Stimulated activated naive CD8-positive, alpha-beta T cell treated with anti-CD3 and anti-CD28 coated beads, Interleukin-15, Interleukin-2, amounts not matched to agents 100 ng/mL and 50 ng/mL, for 24 hours (primary cell): ENCODE measurements at regions not wholly inside any gene's neighbourhood (a gene's known extent, or its start where the extent isn't known, plus 50 kb on each side); places are given as distances from the start of the nearest gene placed in this dataset.

Source experiments
- H3K27ac Mint-ChIP-seq: one replicate; pipeline ENCODE4 v1.8.0; 2021; ENCODE audit warnings: mild to moderate bottlenecking, mixed read lengths
- H3K27me3 Mint-ChIP-seq: one replicate; pipeline ENCODE4 v1.8.0; 2021; ENCODE audit warnings: mixed read lengths
- H3K36me3 Mint-ChIP-seq: one replicate; pipeline ENCODE4 v1.8.0; 2021; ENCODE audit warnings: low read depth, mixed read lengths
- H3K4me1 Mint-ChIP-seq: one replicate; pipeline ENCODE4 v1.8.0; 2021; ENCODE audit warnings: low read depth, mixed read lengths
- H3K4me3 Mint-ChIP-seq: one replicate; pipeline ENCODE4 v1.8.0; 2021; ENCODE audit warnings: mild to moderate bottlenecking, mixed read lengths
- H3K9me3 Mint-ChIP-seq: one replicate; pipeline ENCODE4 v1.8.0; 2021; ENCODE audit warnings: mixed read lengths

DNA sequence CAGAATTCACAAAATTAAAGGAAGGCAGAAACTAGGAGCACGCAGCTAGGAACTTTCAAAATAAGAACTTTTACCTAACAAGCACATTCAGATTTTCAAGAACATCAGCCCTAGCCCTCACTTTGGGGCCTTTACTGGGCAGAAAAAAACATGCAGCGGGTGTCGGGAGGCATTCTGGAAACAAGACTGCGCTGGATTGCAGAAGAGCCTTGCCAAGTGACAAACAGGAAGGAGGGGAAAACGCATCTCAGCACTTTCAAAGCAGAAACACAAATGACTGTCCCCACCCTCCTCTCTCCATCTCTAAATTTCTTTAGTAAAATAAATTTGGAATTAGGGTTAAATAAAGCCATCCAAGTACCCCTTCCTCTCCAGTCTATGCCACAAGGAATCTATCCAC is 74.6 kb upstream of the RREB1 start:
- Mint-ChIP-seq H3K9me3 (no peaks in the 10 kb centered on the region), H3K36me3 (no peaks in the 10 kb centered on the region), H3K27me3 (peaks cover 2% of the 10 kb centered on the region), H3K4me1 (peaks cover 4% of the 10 kb centered on the region), H3K4me3 (no peak overlapping the region), H3K27ac (no peak overlapping the region)

DNA sequence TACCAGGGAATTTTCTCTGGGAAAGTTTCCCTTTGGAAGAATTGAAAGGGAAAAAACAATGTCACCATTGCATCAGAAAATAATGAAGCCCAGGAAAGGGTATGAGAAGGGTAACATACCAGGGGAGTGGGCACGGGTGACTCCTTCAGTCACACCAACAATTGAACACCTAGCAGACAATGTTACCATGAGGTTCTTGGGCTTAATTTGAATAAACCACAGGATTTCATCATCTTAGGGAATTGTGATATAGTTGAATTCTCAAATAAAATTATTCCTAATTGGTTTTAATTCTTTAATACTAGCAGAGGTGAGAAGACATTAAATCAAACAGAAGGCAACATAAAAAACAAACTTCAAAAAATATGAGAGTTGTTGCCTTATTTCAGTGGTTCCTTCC is 73.7 kb upstream of the RREB1 start:
- H3K27me3 Mint-ChIP-seq = no peaks in the 10 kb centered on the region
- H3K4me3 Mint-ChIP-seq = no peak overlapping the region
- peaks cover 4% of the 10 kb centered on the region for H3K4me1 Mint-ChIP-seq
- no peaks in the 10 kb centered on the region for H3K36me3 Mint-ChIP-seq
- no peak overlapping the region for H3K27ac Mint-ChIP-seq
- no peaks in the 10 kb centered on the region for H3K9me3 Mint-ChIP-seq

DNA sequence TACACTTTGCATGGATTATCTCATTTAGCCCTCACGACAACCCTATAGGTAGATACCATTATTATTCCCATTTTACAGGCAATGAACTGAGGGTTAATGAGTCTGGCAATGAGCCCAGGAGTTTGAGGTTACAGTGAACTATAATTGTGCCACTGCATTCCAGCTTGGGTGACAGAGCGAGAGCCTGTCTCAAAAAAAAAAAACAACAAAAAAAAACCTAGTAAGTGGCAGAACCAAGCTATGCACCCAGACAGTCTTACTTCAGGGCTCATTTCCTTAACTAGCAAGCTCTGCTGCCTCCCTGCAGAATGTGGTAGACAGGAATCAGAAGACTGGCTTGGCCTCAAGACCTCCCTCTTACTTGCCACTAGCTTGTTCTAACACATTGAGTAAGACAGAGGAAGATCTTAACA is 71.9 kb upstream of the RREB1 start:
- H3K36me3 Mint-ChIP-seq = no peaks in the 10 kb centered on the region
- H3K9me3 Mint-ChIP-seq = no peaks in the 10 kb centered on the region
- H3K4me3 Mint-ChIP-seq = no peak overlapping the region
- no peaks in the 10 kb centered on the region for H3K27me3 Mint-ChIP-seq
- H3K4me1 Mint-ChIP-seq = no peaks in the 10 kb centered on the region
- H3K27ac Mint-ChIP-seq = no peak overlapping the region

GRCh38 chr6:7041511-7042026 is 66.2 kb upstream of the RREB1 start:
- Mint-ChIP-seq H3K9me3 (peaks cover 4% of the 10 kb centered on the region), H3K36me3 (no peaks in the 10 kb centered on the region), H3K27me3 (no peaks in the 10 kb centered on the region), H3K4me3 (no peak overlapping the region), H3K4me1 (peaks cover 21% of the 10 kb centered on the region), H3K27ac (peak overlapping the region; percentile 56)

DNA sequence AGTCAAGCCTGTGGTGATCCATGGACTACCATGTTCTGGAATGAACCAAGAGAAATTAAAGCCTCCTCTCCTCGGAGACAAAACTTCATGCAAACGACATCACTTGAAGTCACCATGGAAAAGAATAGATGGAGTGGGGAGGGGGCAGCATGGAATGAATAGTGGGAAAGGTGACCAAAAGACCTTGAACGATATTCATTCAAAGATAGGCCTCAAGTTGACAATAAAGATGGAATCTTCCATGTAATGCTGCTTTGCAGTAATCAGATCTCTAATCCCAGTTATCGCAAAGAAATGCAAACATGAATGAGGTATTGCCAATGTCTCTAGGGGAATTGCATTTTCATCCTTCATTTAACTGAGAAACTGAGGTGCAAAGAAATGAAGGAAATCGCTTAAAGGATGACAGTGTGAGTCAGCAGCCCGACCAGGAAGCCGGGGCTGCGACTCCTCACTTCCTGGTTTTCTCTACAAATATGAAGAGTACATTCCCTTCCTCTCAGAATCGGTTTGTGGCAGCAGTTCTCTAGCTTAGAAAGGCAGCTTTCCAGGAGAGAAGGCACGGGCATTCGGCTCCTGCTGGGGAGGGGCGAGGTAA is 65.6 kb upstream of the RREB1 start:
- Mint-ChIP-seq H3K9me3 (peaks cover 4% of the 10 kb centered on the region), H3K36me3 (no peaks in the 10 kb centered on the region), H3K27ac (peak overlapping the region; percentile 56), H3K4me3 (no peak overlapping the region), H3K4me1 (peaks cover 23% of the 10 kb centered on the region), H3K27me3 (no peaks in the 10 kb centered on the region)

GRCh38 chr6:7042654-7043545 is 64.9 kb upstream of the RREB1 start:
- Mint-ChIP-seq H3K27ac (no peak overlapping the region), H3K27me3 (no peaks in the 10 kb centered on the region), H3K9me3 (peaks cover 4% of the 10 kb centered on the region), H3K4me1 (peaks cover 28% of the 10 kb centered on the region), H3K36me3 (no peaks in the 10 kb centered on the region), H3K4me3 (no peak overlapping the region)

- no peaks in the 10 kb centered on the region for H3K36me3 Mint-ChIP-seq
- H3K27ac Mint-ChIP-seq = no peak overlapping the region
- H3K4me1 Mint-ChIP-seq = peaks cover 34% of the 10 kb centered on the region
- peaks cover 4% of the 10 kb centered on the region for H3K9me3 Mint-ChIP-seq
- no peak overlapping the region for H3K4me3 Mint-ChIP-seq
- H3K27me3 Mint-ChIP-seq = peaks cover 2% of the 10 kb centered on the region
Observed at GRCh38 chr6:7045331-7045730, 62.4 kb upstream of the RREB1 start.

GRCh38 chr6:7045746-7046145 is 62.0 kb upstream of the RREB1 start:
- peaks cover 4% of the 10 kb centered on the region for H3K9me3 Mint-ChIP-seq
- H3K4me1 Mint-ChIP-seq = peaks cover 37% of the 10 kb centered on the region
- no peak overlapping the region for H3K4me3 Mint-ChIP-seq
- H3K27me3 Mint-ChIP-seq = peaks cover 6% of the 10 kb centered on the region
- no peaks in the 10 kb centered on the region for H3K36me3 Mint-ChIP-seq
- no peak overlapping the region for H3K27ac Mint-ChIP-seq

GRCh38 chr6:7047128-7047527 is 60.6 kb upstream of the RREB1 start:
- Mint-ChIP-seq H3K4me1 (peaks cover 26% of the 10 kb centered on the region), H3K9me3 (no peaks in the 10 kb centered on the region), H3K4me3 (no peak overlapping the region), H3K27me3 (peaks cover 6% of the 10 kb centered on the region), H3K27ac (no peak overlapping the region), H3K36me3 (no peaks in the 10 kb centered on the region)

GRCh38 chr6:7047966-7048365 is 59.8 kb upstream of the RREB1 start:
- peaks cover 23% of the 10 kb centered on the region for H3K4me1 Mint-ChIP-seq
- H3K27ac Mint-ChIP-seq = no peak overlapping the region
- H3K36me3 Mint-ChIP-seq = no peaks in the 10 kb centered on the region
- peaks cover 6% of the 10 kb centered on the region for H3K27me3 Mint-ChIP-seq
- no peaks in the 10 kb centered on the region for H3K9me3 Mint-ChIP-seq
- no peak overlapping the region for H3K4me3 Mint-ChIP-seq

DNA sequence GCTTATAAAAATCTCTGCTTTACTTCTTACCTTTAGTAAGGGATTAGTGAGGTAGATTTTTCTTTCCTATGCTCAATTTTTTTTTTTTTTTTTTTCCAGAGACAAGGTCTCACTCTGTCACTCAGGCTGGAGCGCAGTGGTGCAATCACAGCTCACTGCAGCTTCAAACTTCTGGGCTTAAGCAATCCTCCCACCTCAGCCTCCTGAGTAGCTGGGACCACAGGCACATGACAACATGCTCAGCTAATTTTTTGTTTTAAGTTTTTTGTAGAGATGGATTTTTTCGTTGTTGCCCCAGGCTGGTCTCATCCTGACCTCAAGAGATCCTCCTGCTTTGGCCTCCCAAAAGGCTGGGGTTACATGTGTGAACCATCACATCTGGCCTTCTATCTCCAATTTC is 58.9 kb upstream of the RREB1 start:
- peaks cover 26% of the 10 kb centered on the region for H3K4me1 Mint-ChIP-seq
- no peaks in the 10 kb centered on the region for H3K9me3 Mint-ChIP-seq
- no peak overlapping the region for H3K4me3 Mint-ChIP-seq
- H3K27ac Mint-ChIP-seq = no peak overlapping the region
- peaks cover 6% of the 10 kb centered on the region for H3K27me3 Mint-ChIP-seq
- H3K36me3 Mint-ChIP-seq = no peaks in the 10 kb centered on the region

DNA sequence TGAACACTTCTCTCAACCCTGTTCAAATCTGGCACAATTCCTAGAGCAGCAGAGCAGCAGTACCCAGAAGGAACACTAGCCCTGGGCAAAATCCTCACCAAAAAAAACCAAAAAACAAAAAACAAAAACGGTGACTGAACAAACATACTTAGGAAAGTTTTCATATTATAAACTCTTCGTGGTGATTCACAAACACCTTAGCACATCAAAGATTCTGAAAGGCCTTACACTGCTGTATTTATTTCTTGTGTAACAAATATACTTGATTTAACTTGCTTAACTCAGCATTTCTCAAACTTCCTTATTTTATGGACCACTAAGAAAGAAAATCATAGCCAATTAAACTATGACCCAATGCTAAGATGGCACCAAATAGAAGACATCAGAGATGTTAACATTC is 57.8 kb upstream of the RREB1 start:
- Mint-ChIP-seq H3K36me3 (no peaks in the 10 kb centered on the region), H3K4me3 (no peak overlapping the region), H3K9me3 (no peaks in the 10 kb centered on the region), H3K27ac (no peak overlapping the region), H3K4me1 (peaks cover 26% of the 10 kb centered on the region), H3K27me3 (peaks cover 6% of the 10 kb centered on the region)

- Mint-ChIP-seq H3K27ac (no peak overlapping the region), H3K4me3 (peak overlapping the region; percentile 52), H3K9me3 (no peaks in the 10 kb centered on the region), H3K4me1 (peaks cover 26% of the 10 kb centered on the region), H3K27me3 (peaks cover 6% of the 10 kb centered on the region), H3K36me3 (no peaks in the 10 kb centered on the region)
Observed at GRCh38 chr6:7050872-7051779, 56.6 kb upstream of the RREB1 start.

DNA sequence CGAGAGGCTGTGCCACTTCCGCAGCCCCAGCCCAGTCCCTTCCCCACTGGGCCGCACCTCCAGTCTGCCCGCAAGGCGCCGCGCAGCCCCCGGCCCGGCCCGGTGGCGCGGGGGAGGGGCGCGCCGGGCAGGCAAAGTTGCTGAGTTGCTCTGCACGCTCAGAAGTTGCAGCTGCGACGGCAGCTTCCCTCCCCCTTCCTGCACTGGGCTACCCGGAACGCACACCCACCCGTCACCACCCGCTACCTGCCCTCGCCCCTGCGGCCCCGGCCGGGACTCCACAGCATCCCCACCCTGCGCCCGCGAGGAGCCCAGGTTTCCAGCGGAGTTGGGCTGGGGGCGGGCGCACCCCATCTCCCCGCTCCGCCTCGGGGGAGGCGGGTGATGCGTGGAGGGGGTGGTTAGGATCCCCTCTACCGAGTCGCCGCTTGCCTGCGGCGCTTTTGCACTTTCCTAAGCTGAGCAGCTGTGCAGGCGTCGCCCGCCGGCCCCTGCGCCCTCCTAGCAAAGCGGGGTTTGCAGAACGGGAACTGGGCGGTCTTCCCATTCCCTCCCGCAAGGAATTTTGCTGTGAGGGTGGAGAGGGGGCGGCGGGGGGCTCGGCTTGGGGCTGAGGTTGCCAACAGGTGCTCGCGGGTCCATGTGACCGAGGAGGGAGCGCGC is 55.9 kb upstream of the RREB1 start:
- H3K27me3 Mint-ChIP-seq = peaks cover 9% of the 10 kb centered on the region
- H3K4me3 Mint-ChIP-seq = peak overlapping the region; percentile 26
- H3K9me3 Mint-ChIP-seq = no peaks in the 10 kb centered on the region
- H3K4me1 Mint-ChIP-seq = peaks cover 28% of the 10 kb centered on the region
- no peak overlapping the region for H3K27ac Mint-ChIP-seq
- no peaks in the 10 kb centered on the region for H3K36me3 Mint-ChIP-seq
